Endothelial cell of umbilical vein (primary cell): ENCODE measurements at regions not wholly inside any gene's neighbourhood (a gene's known extent, or its start where the extent isn't known, plus 50 kb on each side); places are given as distances from the start of the nearest gene placed in this dataset. TPM values are rescaled to one million over a fixed set of nuclear protein-coding genes. Genes with fewer than 3 reads are reported as not detected.

Source experiments
- small RNA-seq: library from RNA; depleted of rRNA; stranded (forward); fragments of <200 nt; gene quantifications from one replicate; pipeline ENCODE3, GENCODE V24; 2012; ENCODE audit warnings: low replicate concordance, low read depth; ENCODE audit not compliant: insufficient read depth, insufficient read length

Small RNA genes lying in the stretch of these regions (small RNA-seq; reads per million reads assigned to genes)
- gene RF00019, result not detected
